ENCODE measurements at regions not wholly inside any gene's neighbourhood (a gene's known extent, or its start where the extent isn't known, plus 50 kb on each side); places are given as distances from the start of the nearest gene placed in this dataset.

DNA sequence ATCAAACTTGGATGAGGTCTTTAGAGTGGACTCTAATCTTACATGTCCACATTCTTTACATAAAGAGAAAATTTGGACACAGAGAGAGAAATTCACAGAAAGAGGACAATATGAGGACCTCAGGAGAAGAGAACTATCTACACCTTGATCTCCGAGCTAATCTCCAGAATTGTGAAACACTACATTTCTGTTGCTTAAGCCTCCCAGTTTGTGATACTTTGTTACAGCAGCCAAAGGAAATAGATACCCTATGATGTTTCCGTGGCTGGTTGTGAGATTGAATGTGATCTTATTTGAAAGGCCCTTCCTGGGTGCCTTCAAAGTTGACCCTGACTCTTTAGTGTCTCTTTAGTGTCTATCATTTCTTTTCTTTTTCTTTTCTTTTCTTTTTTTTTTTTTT, 326.1 kb upstream of the CLNK start:
- H3K4me3 ChIP-seq (ENCODE audit: low read depth, low read length): no peak overlapping the region
- H3K9me3 ChIP-seq (ENCODE audit: control insufficient read depth, low read length): no peaks in the 10 kb centered on the region
- H3K4me1 ChIP-seq: no peaks in the 10 kb centered on the region
- TF ChIP-seq, protein P1, sequence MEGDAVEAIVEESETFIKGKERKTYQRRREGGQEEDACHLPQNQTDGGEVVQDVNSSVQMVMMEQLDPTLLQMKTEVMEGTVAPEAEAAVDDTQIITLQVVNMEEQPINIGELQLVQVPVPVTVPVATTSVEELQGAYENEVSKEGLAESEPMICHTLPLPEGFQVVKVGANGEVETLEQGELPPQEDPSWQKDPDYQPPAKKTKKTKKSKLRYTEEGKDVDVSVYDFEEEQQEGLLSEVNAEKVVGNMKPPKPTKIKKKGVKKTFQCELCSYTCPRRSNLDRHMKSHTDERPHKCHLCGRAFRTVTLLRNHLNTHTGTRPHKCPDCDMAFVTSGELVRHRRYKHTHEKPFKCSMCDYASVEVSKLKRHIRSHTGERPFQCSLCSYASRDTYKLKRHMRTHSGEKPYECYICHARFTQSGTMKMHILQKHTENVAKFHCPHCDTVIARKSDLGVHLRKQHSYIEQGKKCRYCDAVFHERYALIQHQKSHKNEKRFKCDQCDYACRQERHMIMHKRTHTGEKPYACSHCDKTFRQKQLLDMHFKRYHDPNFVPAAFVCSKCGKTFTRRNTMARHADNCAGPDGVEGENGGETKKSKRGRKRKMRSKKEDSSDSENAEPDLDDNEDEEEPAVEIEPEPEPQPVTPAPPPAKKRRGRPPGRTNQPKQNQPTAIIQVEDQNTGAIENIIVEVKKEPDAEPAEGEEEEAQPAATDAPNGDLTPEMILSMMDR (IDR thresholded peaks at IDR 0.05): no peak
- no peaks in the 10 kb centered on the region for H3K27me3 ChIP-seq (ENCODE audit: control insufficient read depth, insufficient read depth, low read length)
- H3K4me2 ChIP-seq (ENCODE audit: low read length): no peak overlapping the region
- no peak overlapping the region for H2AFZ ChIP-seq
- no peak overlapping the region for H3K9ac ChIP-seq
- H3K79me2 ChIP-seq: no peaks in the 10 kb centered on the region
- H3K27ac ChIP-seq: no peak overlapping the region
- no peaks in the 10 kb centered on the region for H3K36me3 ChIP-seq (ENCODE audit: control insufficient read depth, insufficient read depth, low read length)

DNA sequence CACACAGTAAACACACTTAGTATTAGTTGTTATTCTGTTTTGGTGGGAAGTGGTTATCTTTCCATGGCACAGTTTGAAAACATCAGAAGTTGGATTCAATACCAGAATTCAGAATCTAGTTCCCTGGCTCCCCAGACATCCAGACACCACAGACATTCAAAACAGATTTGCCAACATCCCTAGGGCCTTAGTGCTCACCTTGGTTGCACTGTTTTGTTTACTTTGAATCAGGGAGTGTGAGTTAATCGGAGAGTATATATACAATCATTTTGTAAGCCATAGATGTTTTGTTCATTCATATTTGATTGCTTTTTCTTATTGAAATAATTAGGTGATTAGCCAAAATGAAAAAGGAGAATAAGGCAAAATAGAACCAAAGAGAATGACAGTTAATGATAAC, 324.7 kb upstream of the CLNK start:
- Histone ChIP-seq H3K36me3 (ENCODE audit: control insufficient read depth, insufficient read depth, low read length) (no peaks in the 10 kb centered on the region), H3K27ac (no peak overlapping the region), H3K9ac (no peak overlapping the region), H3K9me3 (ENCODE audit: control insufficient read depth, low read length) (no peaks in the 10 kb centered on the region), H3K79me2 (no peaks in the 10 kb centered on the region), H3K27me3 (ENCODE audit: control insufficient read depth, insufficient read depth, low read length) (no peaks in the 10 kb centered on the region), H3K4me1 (no peaks in the 10 kb centered on the region), H3K4me2 (ENCODE audit: low read length) (no peak overlapping the region), H3K4me3 (ENCODE audit: low read depth, low read length) (no peak overlapping the region), H2AFZ (no peak overlapping the region)
- TF ChIP-seq, protein P1 (IDR thresholded peaks at IDR 0.05): no peak

DNA sequence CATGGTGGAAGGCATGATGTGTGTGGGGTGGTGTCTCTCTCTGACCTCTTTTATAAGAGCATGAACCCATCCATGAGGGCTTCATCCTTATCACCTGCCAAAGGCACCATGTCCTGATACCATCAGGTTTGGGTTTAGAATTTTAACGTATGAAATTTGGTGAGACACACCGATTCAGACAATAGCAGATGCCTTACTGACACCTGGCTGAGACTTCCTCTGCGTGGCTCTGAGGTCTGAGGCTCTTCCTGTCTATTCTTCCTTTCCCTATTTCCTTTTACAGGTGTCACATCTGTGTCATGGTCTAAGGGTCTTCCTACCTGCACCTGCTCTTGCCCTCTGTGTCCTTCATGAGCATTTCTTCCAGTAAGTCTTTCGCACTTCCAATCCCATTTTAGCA, 320.7 kb upstream of the CLNK start:
- Histone ChIP-seq H3K79me2 (no peaks in the 10 kb centered on the region), H3K36me3 (ENCODE audit: control insufficient read depth, insufficient read depth, low read length) (no peaks in the 10 kb centered on the region)
- TF ChIP-seq, protein P1 (IDR thresholded peaks at IDR 0.05): no peak

DNA sequence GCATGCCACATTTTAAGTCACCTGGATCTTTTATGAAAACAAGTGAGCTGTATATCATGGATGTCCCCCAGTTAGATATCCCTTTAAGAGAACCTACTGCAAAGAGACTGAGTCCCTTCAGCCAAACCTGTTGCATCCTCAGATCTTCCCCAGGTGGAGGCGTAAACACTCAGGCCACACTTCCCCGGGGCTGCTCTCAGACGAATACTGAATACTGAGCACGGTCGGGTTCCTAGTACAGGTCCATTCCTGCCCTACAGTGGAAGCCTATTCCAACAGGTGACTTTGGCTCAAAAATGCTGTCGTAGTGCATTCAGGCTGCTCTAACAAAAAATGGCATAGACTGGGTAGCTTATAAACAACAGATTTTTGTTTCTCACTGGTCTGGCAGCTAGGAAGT, 320.2 kb upstream of the CLNK start:
- Histone ChIP-seq H3K4me3 (ENCODE audit: low read depth, low read length) (no peak overlapping the region), H3K27me3 (ENCODE audit: control insufficient read depth, insufficient read depth, low read length) (no peaks in the 10 kb centered on the region), H3K9me3 (ENCODE audit: control insufficient read depth, low read length) (no peaks in the 10 kb centered on the region), H3K79me2 (no peaks in the 10 kb centered on the region), H3K27ac (no peak overlapping the region), H2AFZ (no peak overlapping the region), H3K36me3 (ENCODE audit: control insufficient read depth, insufficient read depth, low read length) (no peaks in the 10 kb centered on the region), H3K4me1 (no peaks in the 10 kb centered on the region), H3K4me2 (ENCODE audit: low read length) (no peak overlapping the region), H3K9ac (no peak overlapping the region)
- TF ChIP-seq, protein P1 (IDR thresholded peaks at IDR 0.05): no peak

More for the DNA sequence above, 320.7 kb upstream of the CLNK start:
- H3K9me3 ChIP-seq (ENCODE audit: control insufficient read depth, low read length): no peaks in the 10 kb centered on the region
- H3K27ac ChIP-seq: no peak overlapping the region
- no peaks in the 10 kb centered on the region for H3K4me1 ChIP-seq
- no peak overlapping the region for H2AFZ ChIP-seq
- H3K4me3 ChIP-seq (ENCODE audit: low read depth, low read length): no peak overlapping the region
- H3K9ac ChIP-seq: no peak overlapping the region
- no peaks in the 10 kb centered on the region for H3K27me3 ChIP-seq (ENCODE audit: control insufficient read depth, insufficient read depth, low read length)
- H3K4me2 ChIP-seq (ENCODE audit: low read length): no peak overlapping the region

DNA sequence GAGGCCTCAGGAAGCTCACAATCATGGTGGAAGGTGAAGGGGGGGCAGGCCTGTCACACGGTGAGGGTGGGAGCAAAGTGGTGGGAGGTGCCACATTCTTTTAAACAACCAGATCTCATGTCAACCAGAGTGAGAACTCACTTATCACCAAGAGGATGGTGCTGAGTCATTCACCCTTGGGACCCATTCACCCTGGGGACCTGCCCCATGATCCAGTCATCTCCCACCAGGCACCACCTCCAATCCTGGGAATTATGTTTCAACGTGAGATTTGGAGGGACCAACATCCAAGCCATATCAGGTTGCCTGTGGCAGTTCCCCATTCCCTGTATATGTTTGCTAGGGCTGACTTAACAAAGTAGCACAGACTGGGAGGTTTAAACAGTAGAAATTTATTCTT, 318.4 kb upstream of the CLNK start:
- Histone ChIP-seq H2AFZ (no peak overlapping the region), H3K9ac (no peak overlapping the region), H3K36me3 (ENCODE audit: control insufficient read depth, insufficient read depth, low read length) (no peaks in the 10 kb centered on the region), H3K9me3 (ENCODE audit: control insufficient read depth, low read length) (no peaks in the 10 kb centered on the region), H3K27ac (no peak overlapping the region), H3K4me3 (ENCODE audit: low read depth, low read length) (no peak overlapping the region), H3K4me1 (no peaks in the 10 kb centered on the region), H3K27me3 (ENCODE audit: control insufficient read depth, insufficient read depth, low read length) (no peaks in the 10 kb centered on the region), H3K79me2 (no peaks in the 10 kb centered on the region), H3K4me2 (ENCODE audit: low read length) (no peak overlapping the region)
- TF ChIP-seq, protein P1 (IDR thresholded peaks at IDR 0.05): no peak
